ENCODE measurements at regions not wholly inside any gene's neighbourhood (a gene's known extent, or its start where the extent isn't known, plus 50 kb on each side); places are given as distances from the start of the nearest gene placed in this dataset.

DNA sequence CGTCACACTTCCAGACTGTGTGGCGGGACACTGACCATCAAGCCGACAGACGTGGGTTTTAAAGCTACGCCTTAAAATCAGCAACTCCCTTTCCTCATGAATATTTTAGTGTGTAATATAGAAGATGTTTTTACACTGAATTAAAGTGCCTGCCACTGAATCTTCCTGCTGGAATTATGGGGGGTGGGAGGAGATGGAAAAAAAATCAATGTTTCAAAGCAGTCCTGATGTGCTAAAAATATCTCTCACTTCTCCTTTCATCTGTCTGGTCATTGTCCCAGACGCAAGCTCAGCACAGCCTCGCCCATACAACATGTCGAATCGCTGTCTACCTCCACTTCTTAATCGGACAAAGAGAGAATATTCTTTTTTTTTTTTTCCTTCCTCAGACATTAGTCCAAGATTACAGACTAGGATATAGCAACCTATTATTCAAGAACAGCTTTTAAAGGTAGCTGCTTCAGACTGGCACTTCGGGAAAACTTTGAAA, 165.1 kb upstream of the KLF14 start (continued):
- TF ChIP-seq JUND (IDR thresholded peaks at IDR 0.05): no peak
- TF ChIP-seq, protein P1, sequence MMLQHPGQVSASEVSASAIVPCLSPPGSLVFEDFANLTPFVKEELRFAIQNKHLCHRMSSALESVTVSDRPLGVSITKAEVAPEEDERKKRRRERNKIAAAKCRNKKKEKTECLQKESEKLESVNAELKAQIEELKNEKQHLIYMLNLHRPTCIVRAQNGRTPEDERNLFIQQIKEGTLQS (IDR thresholded peaks at IDR 0.05): no peak
- no peak for TF ChIP-seq ZNF274 (IDR thresholded peaks at IDR 0.05; ENCODE audit: low read depth, low read length)
- TF ChIP-seq EGR1 (IDR thresholded peaks at IDR 0.05; ENCODE audit: low read depth): no peak

DNA sequence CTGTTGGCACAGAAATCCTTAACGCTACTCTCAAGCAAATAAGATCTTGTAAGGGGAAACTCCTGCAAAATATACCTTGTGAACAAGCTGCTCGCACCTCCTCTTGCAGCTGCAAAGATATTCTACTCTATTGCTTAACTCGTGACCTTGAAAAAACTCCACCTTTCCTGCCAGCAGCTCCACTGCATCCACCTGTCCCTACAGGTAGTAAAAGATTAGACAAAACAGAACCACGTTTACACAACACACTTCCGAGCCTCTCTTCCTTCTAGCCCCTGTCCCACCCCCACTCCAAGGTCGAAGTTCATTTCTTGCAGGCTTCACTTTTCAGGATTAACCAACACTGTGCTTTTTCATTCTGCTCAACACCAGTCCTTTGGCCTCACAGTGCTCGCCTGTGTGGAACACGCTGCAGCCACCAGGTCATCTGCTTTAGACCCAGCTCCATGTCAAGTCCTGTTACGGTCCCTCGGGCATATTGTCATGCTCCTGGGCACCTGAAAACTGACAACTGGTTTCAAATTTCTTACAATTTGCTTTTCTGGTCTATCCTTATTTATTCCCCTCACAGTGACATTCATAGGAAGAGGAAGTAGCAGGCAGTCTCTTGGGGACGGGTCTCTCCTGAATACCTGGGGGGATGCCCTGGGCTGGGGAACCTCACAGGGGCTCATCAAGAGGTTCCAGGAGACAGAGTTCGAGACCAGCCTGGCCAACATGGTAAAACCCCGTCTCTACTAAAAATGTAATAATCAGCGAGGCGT, 165.8 kb upstream of the KLF14 start:
- peak overlapping the region; percentile 99 for H3K27ac ChIP-seq (ENCODE audit: low read depth, low read length)
- no peak overlapping the region for H3K4me3 ChIP-seq (replicated peaks in 1 of 2; ENCODE audit: low read depth in 1 of 2, low read length in 2 of 2)
- intact Hi-C loops (cut with micrococcal nuclease): loop anchor here (5.0 kb wide), 3 partner anchors 97 to 287 kb away; no protein-coding TSS in a partner anchor
- H3K9me2 ChIP-seq (ENCODE audit: insufficient read depth): no peaks in the 10 kb centered on the region
- peaks cover 0 to 62% of the 10 kb centered on the region in 2 experiments; a peak in 2 of 4 replicates for H3K36me3 ChIP-seq (ENCODE audit: control insufficient read depth in 1 of 2, insufficient read depth in 2 of 2, low read length in 2 of 2)
- no TSS peak for BruUV-seq (replicated peaks)
- ATAC-seq: no peak
- peaks cover 99% of the 10 kb centered on the region for H3K79me2 ChIP-seq (ENCODE audit: insufficient read depth, low read length)
- ChIA-PET CTCF (interaction anchor here (0.9 kb wide), 1 partner anchor 27 kb away, joined by 3 read pairs; no protein-coding TSS in a partner anchor), RAD21 (ENCODE audit: low non-redundant PET in 1 of 2, low total read pairs in 2 of 2, uncharacterized antibody in 2 of 2, unreplicated experiment in 2 of 2) (interaction anchor here in 1 of 2 experiments (0.6 to 1.0 kb wide), 2 partner anchors 14 to 142 kb away, joined by 3 to 4 read pairs; no protein-coding TSS in a partner anchor), POLR2A (interaction anchor here (0.7 to 13.2 kb wide), 3 partner anchors 9 to 61 kb away, joined by 3 to 227 read pairs (median 3); no protein-coding TSS in a partner anchor)
- TF ChIP-seq TCF7L2 (IDR thresholded peaks at IDR 0.05; ENCODE audit: borderline replicate concordance, extremely low read depth, insufficient read depth, insufficient read length) (peak; percentile 78), CEBPB (IDR thresholded peaks at IDR 0.05; ENCODE audit: low read depth) (no peak), EZH2 (IDR thresholded peaks at IDR 0.05) (no peak), YY1 (IDR thresholded peaks at IDR 0.05; ENCODE audit: extremely low read depth, insufficient replicate concordance, low read depth, low read length) (no peak), POLR2AphosphoS5 (IDR thresholded peaks at IDR 0.05; ENCODE audit: low read depth, low read length) (peak; percentile 63), SRF (IDR thresholded peaks at IDR 0.05; ENCODE audit: low read depth) (no peak), POLR2A (IDR thresholded peaks at IDR 0.05; ENCODE audit: borderline replicate concordance, extremely low read depth, insufficient read depth, insufficient read length) (peak; percentile 29), SIN3A (IDR thresholded peaks at IDR 0.05; ENCODE audit: low read depth) (no peak)
- H3K9me3 ChIP-seq (ENCODE audit: control insufficient read depth in 1 of 2, insufficient read depth in 1 of 2, low read depth in 1 of 2, low read length in 2 of 2): no peaks in the 10 kb centered on the region
- H4K20me1 ChIP-seq (ENCODE audit: insufficient read depth): no peaks in the 10 kb centered on the region
- no peaks in the 10 kb centered on the region for H3K27me3 ChIP-seq (ENCODE audit: insufficient read depth, low read length)
- peaks cover 96 to 100% of the 10 kb centered on the region in 2 experiments for H3K4me1 ChIP-seq (ENCODE audit: control insufficient read depth in 1 of 2, insufficient read depth in 2 of 2, low read length in 2 of 2)
- DNase-seq (ENCODE audit: low read depth, low spot score): no peak
- H2AFZ ChIP-seq (ENCODE audit: low read depth, low read length, poor library complexity, severe bottlenecking): no peak overlapping the region
- H3K4me2 ChIP-seq (ENCODE audit: low read length): peak overlapping the region; percentile 63
- H3K9ac ChIP-seq (ENCODE audit: low read length): peak overlapping the region; percentile 69
